GM23248 (cell line): ENCODE measurements at regions not wholly inside any gene's neighbourhood (a gene's known extent, or its start where the extent isn't known, plus 50 kb on each side); places are given as distances from the start of the nearest gene placed in this dataset.

ENCODE experiments used
- EZH2 ChIP-seq: fragments of 200-600 bp; sonication (generic); IDR thresholded peaks from 2 replicates; pipeline ENCODE4 v1.6.1; 2018; ENCODE audit warnings: antibody characterized with exemption, mild to moderate bottlenecking; ENCODE audit not compliant: insufficient read depth, poor library complexity, severe bottlenecking
- EZH2phosphoT487 ChIP-seq: fragments of 200-600 bp; sonication (generic); IDR thresholded peaks from 2 replicates; pipeline ENCODE4 v1.6.1; 2018; ENCODE audit warnings: antibody characterized with exemption, moderate library complexity, mild to moderate bottlenecking, low read depth; ENCODE audit not compliant: insufficient read depth

- no peak for TF ChIP-seq EZH2
- TF ChIP-seq EZH2phosphoT487, result no peak
Measured at GRCh38 chr12:19998961-19999804, 369.2 kb upstream of the PDE3A start.
